WI38 (cell line): ENCODE measurements at regions not wholly inside any gene's neighbourhood (a gene's known extent, or its start where the extent isn't known, plus 50 kb on each side); places are given as distances from the start of the nearest gene placed in this dataset.

ENCODE experiments used
- H3K4me3 ChIP-seq: 2 replicates; pipeline ENCODE4 v1.5.1; 2011; ENCODE audit warnings: low read depth, mild to moderate bottlenecking, control low read depth, low read length
- TF ChIP-seq, protein P1 (sequence below): IDR thresholded peaks from 2 replicates; pipeline ENCODE4 v1.5.1; 2012; ENCODE audit warnings: low read depth, mild to moderate bottlenecking, control low read depth, low read length

DNA sequence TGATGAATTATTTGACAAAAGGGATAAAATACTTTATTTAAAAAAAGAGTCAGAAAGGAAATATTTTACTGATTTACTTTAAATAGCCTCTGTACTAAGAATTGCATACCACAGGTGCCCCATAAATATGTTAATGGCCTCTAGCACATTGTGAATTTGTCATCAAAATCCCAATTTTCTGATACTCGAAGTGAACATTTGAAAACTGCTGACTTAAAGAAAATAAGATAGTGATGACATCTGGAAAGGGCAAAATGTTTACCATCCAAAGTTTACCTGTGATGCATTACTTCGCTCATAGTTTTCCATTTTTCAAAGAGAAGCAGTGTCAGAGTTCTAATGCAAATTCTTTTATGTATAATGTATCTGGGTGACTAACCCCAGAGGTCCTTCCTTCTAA is 455.4 kb downstream of the KLF5 start:
- no peak overlapping the region for H3K4me3 ChIP-seq
- TF ChIP-seq, protein P1, sequence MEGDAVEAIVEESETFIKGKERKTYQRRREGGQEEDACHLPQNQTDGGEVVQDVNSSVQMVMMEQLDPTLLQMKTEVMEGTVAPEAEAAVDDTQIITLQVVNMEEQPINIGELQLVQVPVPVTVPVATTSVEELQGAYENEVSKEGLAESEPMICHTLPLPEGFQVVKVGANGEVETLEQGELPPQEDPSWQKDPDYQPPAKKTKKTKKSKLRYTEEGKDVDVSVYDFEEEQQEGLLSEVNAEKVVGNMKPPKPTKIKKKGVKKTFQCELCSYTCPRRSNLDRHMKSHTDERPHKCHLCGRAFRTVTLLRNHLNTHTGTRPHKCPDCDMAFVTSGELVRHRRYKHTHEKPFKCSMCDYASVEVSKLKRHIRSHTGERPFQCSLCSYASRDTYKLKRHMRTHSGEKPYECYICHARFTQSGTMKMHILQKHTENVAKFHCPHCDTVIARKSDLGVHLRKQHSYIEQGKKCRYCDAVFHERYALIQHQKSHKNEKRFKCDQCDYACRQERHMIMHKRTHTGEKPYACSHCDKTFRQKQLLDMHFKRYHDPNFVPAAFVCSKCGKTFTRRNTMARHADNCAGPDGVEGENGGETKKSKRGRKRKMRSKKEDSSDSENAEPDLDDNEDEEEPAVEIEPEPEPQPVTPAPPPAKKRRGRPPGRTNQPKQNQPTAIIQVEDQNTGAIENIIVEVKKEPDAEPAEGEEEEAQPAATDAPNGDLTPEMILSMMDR = no peak

DNA sequence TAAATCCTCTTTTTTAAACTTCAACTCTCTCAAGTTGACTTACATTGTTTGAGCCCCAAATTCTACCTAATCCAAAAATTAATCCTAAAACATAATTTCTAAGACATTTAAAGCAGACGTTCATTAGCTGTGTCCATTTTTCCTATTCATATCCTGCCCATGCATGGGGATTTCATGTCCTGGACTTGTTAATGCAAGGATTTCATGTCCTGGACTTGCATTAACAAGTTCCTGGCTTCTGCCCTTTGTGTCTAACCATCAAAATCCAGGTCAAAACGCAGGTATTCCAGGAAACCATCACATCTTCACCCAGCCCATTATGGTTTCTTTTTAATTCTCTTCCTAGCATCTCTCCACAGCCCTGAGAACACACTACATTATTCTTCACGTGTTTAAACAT is 454.9 kb downstream of the KLF5 start:
- TF ChIP-seq, protein P1 = no peak
- no peak overlapping the region for H3K4me3 ChIP-seq

DNA sequence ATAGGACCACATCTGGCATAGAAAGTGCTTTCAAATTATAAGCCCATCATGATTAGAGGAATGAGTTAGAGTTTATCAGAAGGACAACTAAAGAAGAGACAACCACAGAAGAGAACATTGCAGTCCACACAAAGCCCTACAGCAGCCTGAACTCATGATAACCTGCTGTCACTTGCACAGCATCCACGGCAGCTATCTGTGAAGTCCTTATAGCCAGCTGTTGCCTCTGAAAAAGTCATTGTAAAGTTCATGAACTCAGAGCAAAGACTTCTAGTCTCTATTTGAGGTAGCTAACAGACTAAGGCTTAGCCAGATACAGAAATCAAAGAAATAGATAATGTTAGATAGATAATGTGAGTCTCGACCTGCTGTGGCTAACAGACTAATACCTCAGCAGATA is 450.0 kb downstream of the KLF5 start:
- no peak overlapping the region for H3K4me3 ChIP-seq
- TF ChIP-seq, protein P1 = no peak

DNA sequence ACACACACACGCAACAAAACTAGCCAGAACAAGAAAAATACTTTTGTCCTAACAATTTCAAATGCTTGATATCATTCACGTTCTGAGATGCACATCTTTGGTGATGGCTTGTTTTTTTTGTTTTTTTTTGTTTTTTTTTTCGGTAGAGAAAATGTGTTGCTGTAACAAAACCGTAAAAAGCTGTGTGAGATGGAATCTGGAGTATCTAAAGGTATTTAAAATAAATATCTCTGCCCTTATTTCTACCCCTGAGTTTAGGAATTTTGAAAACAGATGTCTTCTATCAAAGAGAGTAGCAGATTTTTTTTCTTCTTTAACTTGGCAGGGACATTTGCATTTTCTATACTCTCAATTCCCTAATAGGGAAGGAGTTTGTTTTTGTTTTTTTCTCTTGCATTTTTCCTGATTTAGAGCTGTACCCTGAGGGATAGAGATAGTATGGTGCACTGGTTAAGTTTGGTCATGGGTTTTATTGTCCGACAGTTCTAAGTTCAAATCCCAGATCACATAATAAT is 446.6 kb downstream of the KLF5 start:
- TF ChIP-seq, protein P1 = no peak
- no peak overlapping the region for H3K4me3 ChIP-seq

DNA sequence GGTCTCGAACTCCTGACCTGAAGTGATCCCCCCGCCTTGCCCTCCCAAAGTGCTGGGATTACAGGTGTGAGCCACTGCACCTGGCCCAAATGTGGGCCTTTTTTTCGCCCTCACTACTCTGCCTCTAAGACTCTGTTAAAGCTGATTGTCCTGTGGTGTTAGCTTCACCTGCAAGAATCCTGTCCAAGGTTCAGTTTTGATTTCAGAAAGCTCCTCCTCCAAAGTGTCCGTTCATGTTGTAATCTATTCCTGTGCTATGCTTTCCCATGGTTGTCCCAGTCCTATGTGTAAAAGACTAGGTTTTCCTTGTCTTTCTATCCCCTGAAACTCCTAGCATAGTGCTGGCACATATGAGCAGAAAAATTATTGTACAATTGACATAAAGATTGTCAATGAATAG is 440.9 kb downstream of the KLF5 start:
- no peak overlapping the region for H3K4me3 ChIP-seq
- TF ChIP-seq, protein P1 = no peak

DNA sequence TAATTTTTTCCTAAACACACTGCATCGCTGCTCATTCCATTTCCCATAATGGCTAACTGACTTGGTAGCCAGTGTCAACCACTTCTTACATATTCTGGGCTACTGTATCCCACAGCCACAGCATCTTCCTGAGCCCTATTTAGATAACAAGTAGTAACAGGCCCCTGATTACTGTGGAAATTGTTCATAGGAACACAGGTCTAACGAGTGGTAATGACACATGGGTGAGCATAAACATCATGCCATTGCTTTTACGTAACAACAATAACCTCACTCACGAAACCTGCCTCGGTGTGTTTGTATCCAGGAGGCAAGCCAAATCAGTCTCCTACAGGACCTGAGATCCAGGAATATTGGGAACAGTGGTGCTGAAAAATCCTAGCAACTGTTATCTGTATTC is 438.6 kb downstream of the KLF5 start:
- no peak overlapping the region for H3K4me3 ChIP-seq
- TF ChIP-seq, protein P1 = no peak

DNA sequence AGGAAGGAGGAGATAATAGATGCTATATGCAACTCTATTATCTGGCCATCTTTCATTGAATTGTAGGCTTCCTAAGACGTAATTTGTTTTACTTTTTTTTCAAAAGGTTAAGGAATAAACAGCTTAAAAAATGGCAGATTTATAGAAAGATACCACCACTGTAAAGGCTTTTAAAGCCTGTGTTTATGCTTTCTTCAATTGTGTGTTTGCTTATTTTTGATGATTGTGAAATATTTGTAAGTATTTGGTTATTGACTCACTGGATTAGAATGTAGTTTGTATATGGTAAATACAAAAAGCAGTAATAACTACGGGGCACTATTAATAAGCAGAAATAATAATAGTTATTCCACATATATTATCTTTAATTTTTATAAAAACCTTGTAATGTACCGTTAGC is 437.9 kb downstream of the KLF5 start:
- H3K4me3 ChIP-seq = no peak overlapping the region
- TF ChIP-seq, protein P1 = no peak
